K562 (cell line): ENCODE measurements at regions not wholly inside any gene's neighbourhood (a gene's known extent, or its start where the extent isn't known, plus 50 kb on each side); places are given as distances from the start of the nearest gene placed in this dataset.

Experiments used
- ATAC-seq: fragments of 200-7000 bp; cut with Tn5 transposase; 3 replicates; pipeline ENCODE4 v1.9.1; 2020; ENCODE audit warnings: moderate library complexity
- BruUV-seq: library from RNA; stranded (reverse); fragments of 400-500 nt; replicated peaks from 2 replicates; lab custom pipeline; 2021; lab: Mats Ljungman, UMichigan
- CTCF ChIA-PET: fragments of 300-600 bp; formaldehyde crosslinking; extraction: SDS; loops from one replicate; lab custom pipeline; 2021; ENCODE audit warnings: low intra/inter-chr PET ratio; lab: Yijun Ruan, JAX
- POLR2A ChIA-PET: fragments of 300-600, 350-650 bp; sonication (Branson Sonifier 250); formaldehyde crosslinking; extraction: SDS; loops from one replicate; lab custom pipeline; 2021; ENCODE audit warnings: antibody characterized with exemption, inconsistent platforms; lab: Yijun Ruan, JAX
- DNase-seq, 4 experiments: peaks; one replicate each; pipeline versions ENCODE4 v3.0.0 to v3.0.0-alpha.2; 2011 to 2018; ENCODE audit warnings: low spot score in 3 of 4, mixed read lengths in 3 of 4; ENCODE audit errors: extremely low read depth in 1 of 4
- FAIRE-seq: peaks from 2 replicates; lab custom pipeline; 2011; peaks lifted over from hg19 to GRCh38; lab: Jason Lieb, UNC
- H2AFZ ChIP-seq: 2 replicates; pipeline ENCODE4 v1.6.0; 2011; ENCODE audit warnings: low read depth, low read length, control low read depth, inconsistent platforms
- H3K27ac ChIP-seq: fragments of 200-600 bp; 3 replicates; pipeline ENCODE4 v1.8.0; 2011; ENCODE audit warnings: low read depth, mild to moderate bottlenecking, control low read depth, inconsistent platforms, low read length, moderate library complexity, mixed read lengths; ENCODE audit errors: extremely low read depth
- H3K27me3 ChIP-seq, 2 experiments: fragments of 300-600 bp in 1 of 2; 2 replicates in 1 of 2; 3 replicates in 1 of 2; pipeline versions ENCODE4 v1.6.0 to v1.8.0; 2011; ENCODE audit warnings: inconsistent platforms in 2 of 2, low read length in 2 of 2, mild to moderate bottlenecking in 1 of 2, mixed read lengths in 1 of 2, moderate library complexity in 1 of 2; ENCODE audit not compliant: control insufficient read depth in 2 of 2, insufficient read depth in 2 of 2
- H3K36me3 ChIP-seq: fragments of 300-600 bp; 3 replicates; pipeline ENCODE4 v1.8.0; 2011; ENCODE audit warnings: mild to moderate bottlenecking, low read length, inconsistent platforms; ENCODE audit not compliant: control insufficient read depth, insufficient read depth
- H3K4me1 ChIP-seq, 2 experiments: fragments of 200-600 bp in 1 of 2; replicated peaks in 1 of 2; 2 replicates in 1 of 2; 3 replicates in 1 of 2; pipeline versions ENCODE4 v1.5.1 to v1.8.0; 2011; ENCODE audit warnings: inconsistent platforms in 2 of 2, low read length in 2 of 2, mild to moderate bottlenecking in 1 of 2, mixed read lengths in 1 of 2, moderate library complexity in 1 of 2; ENCODE audit not compliant: control insufficient read depth in 2 of 2, insufficient read depth in 2 of 2
- H3K4me2 ChIP-seq: 2 replicates; pipeline ENCODE4 v1.6.1; 2011; ENCODE audit warnings: low read length, control low read depth, inconsistent platforms, mixed read lengths; ENCODE audit not compliant: insufficient read depth
- H3K4me3 ChIP-seq: fragments of 200-600 bp; sonication (generic), shearing (Covaris generic); 2 replicates; pipeline ENCODE4 v1.5.1; 2016; ENCODE audit warnings: control low read depth, inconsistent platforms
- H3K79me2 ChIP-seq: fragments of 200-600 bp; 3 replicates; pipeline ENCODE4 v1.8.0; 2011; ENCODE audit warnings: low read length, inconsistent platforms; ENCODE audit not compliant: control insufficient read depth, insufficient read depth
- H3K9ac ChIP-seq, 2 experiments: 2 replicates each; pipeline versions ENCODE4 v1.6.0 to v1.6.1; 2011; ENCODE audit warnings: low read depth in 2 of 2, low read length in 2 of 2, control low read depth in 1 of 2, inconsistent platforms in 1 of 2, mild to moderate bottlenecking in 1 of 2, mixed read lengths in 1 of 2; ENCODE audit not compliant: insufficient read depth in 1 of 2
- H3K9me1 ChIP-seq: one replicate; pipeline ENCODE4 v1.6.0; 2011; ENCODE audit warnings: inconsistent platforms, mild to moderate bottlenecking, low read length, moderate library complexity; ENCODE audit not compliant: control insufficient read depth, insufficient read depth
- H3K9me3 ChIP-seq: replicated peaks from 2 replicates; pipeline ENCODE4 v1.5.1; 2011; ENCODE audit warnings: low read depth, low read length, inconsistent platforms; ENCODE audit not compliant: control insufficient read depth, insufficient read depth
- H4K20me1 ChIP-seq: replicated peaks from 2 replicates; pipeline ENCODE4 v1.6.1; 2011; ENCODE audit warnings: low read length, inconsistent platforms, mixed read lengths; ENCODE audit not compliant: control insufficient read depth, insufficient read depth
- HINFP ChIP-seq: fragments of 450-650 bp; conservative IDR thresholded peaks from 2 replicates; pipeline ENCODE4 v1.6.1; 2016; ENCODE audit warnings: missing genetic modification characterization, low read depth, mild to moderate bottlenecking, control low read depth, missing compliant biosample characterization
- KDM1A ChIP-seq, 2 experiments: fragments of 450-650 bp; IDR thresholded peaks; 2 replicates each; pipeline ENCODE4 v1.6.1; 2016; ENCODE audit warnings: mild to moderate bottlenecking in 2 of 2
- MLLT1 ChIP-seq, 2 experiments: fragments of 450-650 bp; IDR thresholded peaks; 2 replicates each; pipeline ENCODE4 v1.6.1; 2016
- NEUROD1 ChIP-seq: fragments of 150-350 bp; IDR thresholded peaks from 2 replicates; pipeline ENCODE4 v1.6.1; 2014; ENCODE audit warnings: borderline replicate concordance, low read length, low read depth; ENCODE audit not compliant: partially characterized antibody
- SNRNP70 ChIP-seq: fragments of 200-400 bp; formaldehyde crosslinking; optimal IDR thresholded peaks from 2 replicates; pipeline ENCODE3; 2017; ENCODE audit warnings: low read depth, low read length
- THAP7 ChIP-seq: fragments of 250-450 bp; sonication (Bioruptor Pico); IDR thresholded peaks from 2 replicates; pipeline ENCODE4 v1.5.0; 2021
- TRIM24 ChIP-seq, 2 experiments: fragments of 450-650 bp; IDR thresholded peaks; 2 replicates each; pipeline ENCODE4 v1.6.1; 2016
- ZC3H4 ChIP-seq: sonication (generic); formaldehyde crosslinking; IDR thresholded peaks from 2 replicates; pipeline ENCODE4 v1.9.0; 2021; ENCODE audit warnings: missing genetic modification reagents, borderline replicate concordance
- ZFX ChIP-seq: sonication (generic); formaldehyde crosslinking; IDR thresholded peaks from 2 replicates; pipeline ENCODE4 v1.8.0; 2022; ENCODE audit warnings: mild to moderate bottlenecking, missing genetic modification reagents, moderate library complexity
- ZNF280A ChIP-seq: fragments of 450-650 bp; IDR thresholded peaks from 2 replicates; pipeline ENCODE4 v1.6.1; 2018; ENCODE audit warnings: mild to moderate bottlenecking, low read depth; ENCODE audit not compliant: partially characterized antibody
- ZNF280B ChIP-seq: fragments of 250-450 bp; sonication (Bioruptor Pico); IDR thresholded peaks from 2 replicates; pipeline ENCODE4 v1.5.1; 2021; ENCODE audit warnings: mild to moderate bottlenecking
- ZNF431 ChIP-seq: sonication (generic); formaldehyde crosslinking; IDR thresholded peaks from 2 replicates; pipeline ENCODE4 v1.8.0; 2022; ENCODE audit warnings: mild to moderate bottlenecking, missing genetic modification reagents
- ZNF583 ChIP-seq: fragments of 250-450 bp; sonication (Bioruptor Pico); IDR thresholded peaks from 2 replicates; pipeline ENCODE4 v1.4.0; 2020
- WGBS: fragments of 100-300 bp; shearing (Covaris generic); methylation state at CpG from one replicate; pipeline ENCODE4 v1.1.6; 2016; ENCODE audit warnings: low coverage, mixed read lengths; ENCODE audit not compliant: insufficient coverage; ENCODE audit errors: missing lambda C conversion rate; 5-methylcytosine and 5-hydroxymethylcytosine counted together
- in situ Hi-C: fragments of 300-500 bp; cut with MboI; formaldehyde crosslinking; loops from 4 replicates; pipeline ENCODE4 v1.15.0; 2018; ENCODE audit warnings: inconsistent platforms, mixed read lengths
- intact Hi-C: fragments of 100-400 bp; cut with micrococcal nuclease; formaldehyde crosslinking; loops from 2 replicates; pipeline ENCODE4 v1.14.2; 2022

- TF ChIP-seq ZFX (no peak), THAP7 (CRISPR knock-in tag) (no peak), ZNF431 (0 out of 2 replicates have a peak, but pooled peaks have one; percentile 1), KDM1A (IDR thresholded peaks at IDR 0.05) (0 out of 4 replicates have a peak, but pooled peaks of 1 of the 2 experiments have one; percentile 16), NEUROD1 (no peak)
These were observed 62.5 kb upstream of the IRF2 start (continued) for GRCh38 chr4:184536881-184537248.

- peaks cover 17% of the 10 kb centered on the region for H3K79me2 ChIP-seq
- intact Hi-C loops, result loop anchor here (5.0 kb wide), 1 partner anchor 149 kb away; no protein-coding TSS in a partner anchor
- H3K9me3 ChIP-seq, result no peaks in the 10 kb centered on the region
- H4K20me1 ChIP-seq, result no peaks in the 10 kb centered on the region
- no peaks in the 10 kb centered on the region for H3K9me1 ChIP-seq
- peaks cover 4 to 21% of the 10 kb centered on the region in 2 experiments for H3K4me1 ChIP-seq
- BruUV-seq, result no TSS peak
- H3K36me3 ChIP-seq, result no peaks in the 10 kb centered on the region
- no peaks in the 10 kb centered on the region for H3K27me3 ChIP-seq
- peak overlapping the region; percentile 99 for H2AFZ ChIP-seq
- DNase-seq (peak in 1 of 4 experiments; percentile 39), ATAC-seq (peak; percentile 30; the same call in 2 of the 3 replicates), FAIRE-seq (no peak)
- H3K4me3 ChIP-seq, result peak overlapping the region; percentile 66
- ChIA-PET CTCF (interaction anchor here (4.5 kb wide), 1 partner anchor 271 kb away, joined by 31 read pairs; no protein-coding TSS in a partner anchor), POLR2A (interaction anchor here (0.6 to 2.4 kb wide), 7 partner anchors 10 to 272 kb away, joined by 3 to 6 read pairs (median 4); partner anchors contain the start of gene IRF2)
- H3K9ac ChIP-seq, result peak overlapping the region in 1 of 2 experiments; percentile 85; a peak in 2 of 4 replicates
- peak overlapping the region; percentile 88 for H3K27ac ChIP-seq
- in situ Hi-C loops, result loop anchor here (5.0 kb wide), 1 partner anchor 269 kb away; no protein-coding TSS in a partner anchor
- WGBS, result 12% methylated on average over 10 of the region's 10 CpGs
- H3K4me2 ChIP-seq, result peak overlapping the region; percentile 86
- no peak for TF ChIP-seq MLLT1 (IDR thresholded peaks at IDR 0.05)
- TF ChIP-seq SNRNP70, result no peak
- TF ChIP-seq HINFP (tag), result no peak
- no peak for TF ChIP-seq ZNF431
- TF ChIP-seq ZNF280B (CRISPR knock-in tag), result no peak
- no peak for TF ChIP-seq ZNF280A
- TF ChIP-seq ZNF583 (CRISPR knock-in tag), result no peak
- TF ChIP-seq TRIM24 (IDR thresholded peaks at IDR 0.05), result no peak
- TF ChIP-seq ZC3H4 (CRISPR knock-in tag), result no peak
These were observed 61.9 kb upstream of the IRF2 start for GRCh38 chr4:184536065-184536880.
